ENCODE measurements at regions not wholly inside any gene's neighbourhood (a gene's known extent, or its start where the extent isn't known, plus 50 kb on each side); places are given as distances from the start of the nearest gene placed in this dataset.

GRCh38 chr7:115136796-115137443 is 215.0 kb downstream of the MDFIC start:
- no peak for ATAC-seq (ENCODE audit: low read depth)
- H3K36me3 ChIP-seq (ENCODE audit: low read depth): no peaks in the 10 kb centered on the region
- H3K4me3 ChIP-seq (ENCODE audit: severe bottlenecking): no peak overlapping the region
- no peak for DNase-seq (ENCODE audit: low spot score)
- H3K27me3 ChIP-seq (ENCODE audit: insufficient read depth, poor library complexity, severe bottlenecking): no peaks in the 10 kb centered on the region
- H3K27ac ChIP-seq (ENCODE audit: poor library complexity, severe bottlenecking): no peak overlapping the region
- no peaks in the 10 kb centered on the region for H3K4me1 ChIP-seq (ENCODE audit: insufficient read depth, poor library complexity, severe bottlenecking)
- TF ChIP-seq CTCF (IDR thresholded peaks at IDR 0.05; ENCODE audit: poor library complexity, severe bottlenecking): no peak
- no peaks in the 10 kb centered on the region for H3K9me3 ChIP-seq (ENCODE audit: severe bottlenecking)

DNA sequence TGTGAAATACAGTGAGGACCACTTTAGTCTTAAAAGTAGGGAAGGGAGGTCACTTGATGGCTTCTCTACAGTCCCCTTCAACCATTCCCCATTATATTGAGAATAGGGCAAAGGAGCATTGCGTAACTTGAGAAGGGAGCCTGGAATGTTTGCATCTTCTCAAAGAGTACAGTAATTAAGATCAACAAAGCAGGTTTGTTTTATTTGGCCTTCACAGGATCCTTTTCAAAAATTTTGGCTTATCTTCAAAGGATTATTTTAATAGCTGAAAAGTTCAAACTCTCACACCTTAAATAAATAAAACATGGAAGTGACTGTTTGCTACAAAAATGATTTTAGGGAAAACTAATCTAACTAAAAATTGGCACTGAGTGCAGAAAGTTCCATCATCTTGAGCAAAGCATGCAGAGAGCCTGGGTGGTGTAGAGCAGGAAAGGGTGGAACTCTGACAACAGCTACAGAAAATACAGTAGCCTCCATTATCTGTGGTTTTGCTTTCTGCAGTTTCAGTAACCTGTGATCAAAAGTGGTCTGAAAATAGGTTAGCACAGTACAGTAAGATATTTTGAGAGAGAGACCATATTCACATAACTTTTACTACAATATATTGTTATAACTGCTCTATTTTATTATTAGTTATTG is 214.0 kb downstream of the MDFIC start:
- Histone ChIP-seq H3K27ac (ENCODE audit: poor library complexity, severe bottlenecking) (no peak overlapping the region), H3K9me3 (ENCODE audit: severe bottlenecking) (no peaks in the 10 kb centered on the region), H3K36me3 (ENCODE audit: low read depth) (no peaks in the 10 kb centered on the region), H3K4me1 (ENCODE audit: insufficient read depth, poor library complexity, severe bottlenecking) (no peaks in the 10 kb centered on the region), H3K27me3 (ENCODE audit: insufficient read depth, poor library complexity, severe bottlenecking) (no peaks in the 10 kb centered on the region), H3K4me3 (ENCODE audit: severe bottlenecking) (no peak overlapping the region)
- TF ChIP-seq CTCF (IDR thresholded peaks at IDR 0.05; ENCODE audit: poor library complexity, severe bottlenecking): no peak
- ATAC-seq (ENCODE audit: low read depth) (peak; percentile 59; the same call in 2 of the 3 replicates), DNase-seq (ENCODE audit: low spot score) (no peak)

DNA sequence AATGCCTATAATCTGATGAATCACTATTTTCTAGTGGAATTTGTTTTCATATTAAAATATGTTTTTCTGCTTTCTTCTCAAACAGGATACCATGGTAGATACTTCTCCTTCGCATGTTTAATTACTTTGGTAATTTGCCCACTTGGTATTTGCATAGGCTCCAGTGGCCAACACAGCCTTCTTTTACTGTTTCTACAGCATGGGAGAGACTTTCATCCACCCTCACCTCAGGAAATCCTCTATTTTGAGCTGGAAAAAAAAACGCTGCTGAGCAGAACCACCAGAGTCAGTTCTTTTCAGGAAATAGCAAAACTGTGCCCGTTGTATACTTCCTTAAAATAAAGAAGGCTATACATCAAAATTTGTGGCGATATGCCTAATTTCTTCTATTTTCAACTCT is 213.3 kb downstream of the MDFIC start:
- Histone ChIP-seq H3K36me3 (ENCODE audit: low read depth) (no peaks in the 10 kb centered on the region), H3K4me3 (ENCODE audit: severe bottlenecking) (no peak overlapping the region), H3K27ac (ENCODE audit: poor library complexity, severe bottlenecking) (no peak overlapping the region), H3K27me3 (ENCODE audit: insufficient read depth, poor library complexity, severe bottlenecking) (no peaks in the 10 kb centered on the region), H3K9me3 (ENCODE audit: severe bottlenecking) (no peaks in the 10 kb centered on the region), H3K4me1 (ENCODE audit: insufficient read depth, poor library complexity, severe bottlenecking) (no peaks in the 10 kb centered on the region)
- no peak for ATAC-seq (ENCODE audit: low read depth)
- no peak for DNase-seq (ENCODE audit: low spot score)
- TF ChIP-seq CTCF (IDR thresholded peaks at IDR 0.05; ENCODE audit: poor library complexity, severe bottlenecking): no peak

DNA sequence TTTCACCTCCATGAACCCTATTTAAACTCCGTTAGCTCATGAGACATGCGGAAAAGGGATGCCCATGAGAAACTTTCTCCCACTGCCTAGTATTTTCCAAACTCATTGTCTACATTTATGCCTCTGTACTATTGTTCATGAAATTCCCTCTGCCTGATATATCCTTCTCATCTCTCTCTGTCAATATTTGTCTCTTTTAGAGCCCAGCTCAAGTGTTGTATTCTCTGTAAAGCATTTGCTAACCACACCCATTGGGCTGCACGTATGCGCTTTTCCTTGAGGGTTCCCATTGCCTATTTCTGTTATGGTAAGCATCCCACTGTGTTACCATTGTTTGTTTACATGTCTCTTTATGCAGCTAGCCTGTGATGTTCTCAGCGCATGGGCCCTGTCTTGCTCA is 211.4 kb downstream of the MDFIC start:
- no peaks in the 10 kb centered on the region for H3K4me1 ChIP-seq (ENCODE audit: insufficient read depth, poor library complexity, severe bottlenecking)
- TF ChIP-seq CTCF (IDR thresholded peaks at IDR 0.05; ENCODE audit: poor library complexity, severe bottlenecking): no peak
- DNase-seq (ENCODE audit: low spot score) (no peak), ATAC-seq (ENCODE audit: low read depth) (no peak)
- H3K9me3 ChIP-seq (ENCODE audit: severe bottlenecking): no peaks in the 10 kb centered on the region
- no peaks in the 10 kb centered on the region; the same call in 1 of the 2 replicates for H3K36me3 ChIP-seq (ENCODE audit: low read depth)
- no peak overlapping the region for H3K4me3 ChIP-seq (ENCODE audit: severe bottlenecking)
- H3K27ac ChIP-seq (ENCODE audit: poor library complexity, severe bottlenecking): no peak overlapping the region
- no peaks in the 10 kb centered on the region for H3K27me3 ChIP-seq (ENCODE audit: insufficient read depth, poor library complexity, severe bottlenecking)

GRCh38 chr7:115132096-115132495 is 210.2 kb downstream of the MDFIC start:
- Histone ChIP-seq H3K36me3 (ENCODE audit: low read depth) (no peaks in the 10 kb centered on the region; the same call in 1 of the 2 replicates), H3K27ac (ENCODE audit: poor library complexity, severe bottlenecking) (no peak overlapping the region), H3K4me3 (ENCODE audit: severe bottlenecking) (no peak overlapping the region), H3K27me3 (ENCODE audit: insufficient read depth, poor library complexity, severe bottlenecking) (no peaks in the 10 kb centered on the region), H3K4me1 (ENCODE audit: insufficient read depth, poor library complexity, severe bottlenecking) (no peaks in the 10 kb centered on the region), H3K9me3 (ENCODE audit: severe bottlenecking) (no peaks in the 10 kb centered on the region)
- DNase-seq (ENCODE audit: low spot score) (no peak), ATAC-seq (ENCODE audit: low read depth) (no peak)
- TF ChIP-seq CTCF (IDR thresholded peaks at IDR 0.05; ENCODE audit: poor library complexity, severe bottlenecking): no peak

Measured in RWPE2 (cell line).